HG03108 (cell line): ENCODE measurements at regions not wholly inside any gene's neighbourhood (a gene's known extent, or its start where the extent isn't known, plus 50 kb on each side); places are given as distances from the start of the nearest gene placed in this dataset.
"Not testable (repeated sequence)": the region's sequence is repeated elsewhere in the genome, so short reads cannot be mapped to it uniquely, and the experiment has no call there.

Source experiments
- ATAC-seq: cut with Tn5 transposase; IDR thresholded peaks from one replicate; pipeline ENCODE4 v1.9.1; 2021; ENCODE audit warnings: moderate library complexity; ENCODE audit not compliant: unreplicated experiment

- ATAC-seq, result no peak
These were observed 150.3 kb downstream of the NUF2 start for GRCh38 chr1:163471779-163472650.

GRCh38 chr1:163472651-163473248 lies 151.0 kb downstream of the NUF2 start:
- no peak for ATAC-seq

GRCh38 chr1:163477276-163477830 lies 155.6 kb downstream of the NUF2 start:
- ATAC-seq, result no peak

- not testable (repeated sequence) for ATAC-seq
These were observed 176.9 kb downstream of the NUF2 start for GRCh38 chr1:163498391-163499330.

GRCh38 chr1:163504331-163504978 lies 182.7 kb downstream of the NUF2 start:
- no peak for ATAC-seq

- ATAC-seq, result no peak
These were observed 187.4 kb downstream of the NUF2 start for GRCh38 chr1:163509114-163509513.

GRCh38 chr1:163512349-163512989 lies 190.7 kb downstream of the NUF2 start:
- ATAC-seq, result no peak

- no peak for ATAC-seq
These were observed 201.7 kb downstream of the NUF2 start for GRCh38 chr1:163523375-163524029.

GRCh38 chr1:163528710-163529348 lies 207.1 kb downstream of the NUF2 start:
- ATAC-seq, result peak; percentile 52

GRCh38 chr1:163531345-163531744 lies 209.6 kb downstream of the NUF2 start:
- no peak for ATAC-seq

GRCh38 chr1:163535401-163535800 lies 213.6 kb downstream of the NUF2 start:
- no peak for ATAC-seq

GRCh38 chr1:163535807-163536206 lies 214.1 kb downstream of the NUF2 start:
- no peak for ATAC-seq

GRCh38 chr1:163537809-163538208 lies 216.1 kb downstream of the NUF2 start:
- ATAC-seq, result no peak

GRCh38 chr1:163538667-163539066 lies 216.9 kb downstream of the NUF2 start:
- no peak for ATAC-seq

GRCh38 chr1:163540727-163541126 lies 219.0 kb downstream of the NUF2 start:
- no peak for ATAC-seq

GRCh38 chr1:163544441-163544840 lies 222.7 kb downstream of the NUF2 start:
- no peak for ATAC-seq

GRCh38 chr1:163558162-163558561 lies 236.4 kb downstream of the NUF2 start:
- ATAC-seq, result no peak

GRCh38 chr1:163561580-163562295 lies 240.0 kb downstream of the NUF2 start:
- ATAC-seq, result no peak
